ENCODE measurements at regions not wholly inside any gene's neighbourhood (a gene's known extent, or its start where the extent isn't known, plus 50 kb on each side); places are given as distances from the start of the nearest gene placed in this dataset.
"Not testable (repeated sequence)": the region's sequence is repeated elsewhere in the genome, so short reads cannot be mapped to it uniquely, and the experiment has no call there.

DNA sequence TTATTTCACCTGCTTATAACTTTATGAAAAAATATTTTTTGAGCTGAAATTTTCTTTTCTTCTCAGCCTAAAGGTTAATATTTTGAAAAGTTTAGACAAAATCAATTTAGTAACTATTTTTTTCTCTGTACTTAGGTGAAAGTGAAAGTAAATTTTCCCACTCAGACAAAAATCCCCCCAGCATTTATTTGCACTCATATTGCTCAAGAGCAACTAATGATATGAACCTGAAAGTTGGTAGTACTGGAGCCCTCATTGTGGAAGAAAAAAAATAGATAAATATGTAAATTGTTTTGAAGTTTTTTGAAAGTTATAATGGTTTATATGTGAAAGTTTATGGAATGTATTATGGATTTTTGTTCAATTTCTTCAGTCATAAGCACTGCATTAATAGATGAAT, 1005.9 kb upstream of the ATXN7L3B start:
- H3K4me1 ChIP-seq (ENCODE audit: insufficient read depth, low read length) = 0 out of 2 replicates have a peak, but pooled peaks cover 6% of the 10 kb centered on the region
- H3K9me3 ChIP-seq (ENCODE audit: control insufficient read depth, insufficient read depth, low read length) = no peaks in the 10 kb centered on the region
- H3K9ac ChIP-seq (ENCODE audit: low read depth, low read length) = no peak overlapping the region
- H3K36me3 ChIP-seq (ENCODE audit: insufficient read depth, low read length) = no peaks in the 10 kb centered on the region

- no peaks in the 10 kb centered on the region for H3K4me1 ChIP-seq (ENCODE audit: insufficient read depth, low read length)
- H3K36me3 ChIP-seq (ENCODE audit: insufficient read depth, low read length) = no peaks in the 10 kb centered on the region
- no peaks in the 10 kb centered on the region for H3K9me3 ChIP-seq (ENCODE audit: control insufficient read depth, insufficient read depth, low read length)
- H3K9ac ChIP-seq (ENCODE audit: low read depth, low read length) = no peak overlapping the region
Measured at GRCh38 chr12:73547421-73547820, 990.2 kb upstream of the ATXN7L3B start.

DNA sequence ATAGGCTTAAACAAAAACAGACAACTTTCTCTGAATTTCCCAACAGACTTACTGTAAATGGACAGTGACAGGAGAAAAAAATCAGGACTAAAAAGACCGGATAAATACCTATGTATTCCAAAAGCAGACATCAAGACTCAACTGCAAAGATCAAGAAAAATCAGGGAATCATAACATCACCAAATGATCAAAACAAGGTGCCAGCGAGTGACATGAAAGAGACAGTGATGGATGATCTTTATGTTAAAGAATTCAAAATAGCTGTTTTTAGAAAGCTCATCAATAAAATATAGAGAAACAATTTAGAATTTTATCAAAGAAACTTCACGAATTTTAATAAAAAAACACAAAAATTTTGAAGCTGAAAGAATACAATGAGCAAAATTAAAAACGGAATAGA, 952.5 kb upstream of the ATXN7L3B start:
- no peaks in the 10 kb centered on the region for H3K9me3 ChIP-seq (ENCODE audit: control insufficient read depth, insufficient read depth, low read length)
- no peak overlapping the region for H3K9ac ChIP-seq (ENCODE audit: low read depth, low read length)
- no peaks in the 10 kb centered on the region for H3K4me1 ChIP-seq (ENCODE audit: insufficient read depth, low read length)
- no peaks in the 10 kb centered on the region for H3K36me3 ChIP-seq (ENCODE audit: insufficient read depth, low read length)

DNA sequence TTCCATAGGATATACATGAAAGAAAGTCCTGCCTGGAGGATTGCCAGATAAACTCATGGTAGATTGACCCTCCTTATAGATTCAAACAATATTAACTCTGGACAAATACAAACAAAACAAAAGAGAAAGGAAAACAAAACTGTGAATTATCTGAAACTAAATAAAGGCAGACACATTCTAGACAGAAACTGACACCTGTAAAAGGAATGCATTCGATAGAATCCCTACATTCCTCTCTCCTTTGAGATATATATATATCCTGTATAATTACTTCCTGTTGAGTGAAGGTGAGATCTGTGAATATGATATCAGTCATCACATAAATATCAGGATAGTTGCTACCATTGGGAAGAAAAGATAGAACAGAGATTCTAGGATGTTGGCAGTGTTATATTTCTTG, 948.4 kb upstream of the ATXN7L3B start:
- Histone ChIP-seq H3K36me3 (ENCODE audit: insufficient read depth, low read length) (no peaks in the 10 kb centered on the region), H3K4me1 (ENCODE audit: insufficient read depth, low read length) (no peaks in the 10 kb centered on the region), H3K9me3 (ENCODE audit: control insufficient read depth, insufficient read depth, low read length) (no peaks in the 10 kb centered on the region), H3K9ac (ENCODE audit: low read depth, low read length) (no peak overlapping the region)

DNA sequence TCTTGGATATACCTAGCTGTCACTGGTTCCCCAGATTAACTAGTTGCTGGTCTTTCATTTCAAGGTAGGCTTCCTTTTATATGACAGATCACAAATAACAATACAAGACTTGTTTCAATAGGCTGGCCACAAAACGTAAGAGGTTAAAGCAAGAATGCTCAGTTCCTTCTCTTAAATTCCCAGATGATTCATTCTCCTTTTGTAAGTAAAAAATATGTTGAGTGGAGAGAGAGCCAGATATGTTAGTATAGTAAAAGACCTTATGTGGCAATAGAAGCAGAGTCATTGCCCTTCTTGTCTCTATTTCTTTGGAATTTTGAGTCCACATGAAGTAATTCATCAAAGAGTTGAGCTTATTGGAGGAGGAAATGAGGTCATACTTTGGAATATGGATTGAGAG, 939.0 kb upstream of the ATXN7L3B start:
- no peaks in the 10 kb centered on the region for H3K9me3 ChIP-seq (ENCODE audit: control insufficient read depth, insufficient read depth, low read length)
- no peak overlapping the region for H3K9ac ChIP-seq (ENCODE audit: low read depth, low read length)
- H3K36me3 ChIP-seq (ENCODE audit: insufficient read depth, low read length) = no peaks in the 10 kb centered on the region
- peaks cover 23% of the 10 kb centered on the region; the same call in 1 of the 2 replicates for H3K4me1 ChIP-seq (ENCODE audit: insufficient read depth, low read length)

DNA sequence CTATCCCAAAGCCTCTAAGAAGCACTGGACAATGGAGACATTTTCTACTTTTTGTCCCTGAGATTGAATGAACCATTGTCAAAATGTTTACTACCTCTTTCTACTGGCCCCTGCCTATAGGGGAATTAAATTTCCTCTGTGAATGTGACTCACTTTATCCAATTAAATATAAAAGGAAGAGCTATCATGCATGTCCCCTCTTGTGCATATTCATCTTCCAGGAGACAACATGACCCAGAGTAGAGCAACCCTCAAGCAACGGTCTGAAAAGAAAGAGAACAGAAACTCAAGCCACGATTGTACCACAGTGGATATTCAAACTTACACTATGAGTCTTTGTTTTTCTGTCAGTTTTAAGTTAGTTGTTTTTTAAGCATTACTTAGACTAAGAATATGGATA, 938.4 kb upstream of the ATXN7L3B start:
- no peaks in the 10 kb centered on the region for H3K9me3 ChIP-seq (ENCODE audit: control insufficient read depth, insufficient read depth, low read length)
- H3K4me1 ChIP-seq (ENCODE audit: insufficient read depth, low read length) = peaks cover 23% of the 10 kb centered on the region; the same call in 1 of the 2 replicates
- no peak overlapping the region for H3K9ac ChIP-seq (ENCODE audit: low read depth, low read length)
- H3K36me3 ChIP-seq (ENCODE audit: insufficient read depth, low read length) = no peaks in the 10 kb centered on the region

DNA sequence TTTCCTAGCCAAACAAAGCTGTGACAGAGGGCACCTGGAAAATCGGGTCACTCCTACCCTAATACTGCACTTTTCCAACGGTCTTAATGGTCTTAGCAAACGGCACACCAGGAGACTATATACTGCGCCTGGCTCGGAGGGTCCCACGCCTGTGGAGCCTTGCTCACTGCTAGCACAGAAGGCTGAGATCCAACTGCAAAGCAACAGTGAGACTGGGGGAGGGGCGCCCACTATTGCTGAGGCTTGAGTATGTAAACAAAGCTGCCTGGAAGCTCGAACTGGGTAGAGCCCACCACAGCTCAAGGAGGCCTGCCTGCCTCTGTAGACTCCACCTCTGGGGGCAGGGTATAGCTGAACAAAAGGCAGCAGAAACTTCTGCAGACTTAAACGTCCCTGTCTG, 931.7 kb upstream of the ATXN7L3B start:
- not testable (repeated sequence) for H3K36me3 ChIP-seq (ENCODE audit: insufficient read depth, low read length); H3K9me3 ChIP-seq (ENCODE audit: control insufficient read depth, insufficient read depth, low read length); H3K9ac ChIP-seq (ENCODE audit: low read depth, low read length); H3K4me1 ChIP-seq (ENCODE audit: insufficient read depth, low read length)

- H3K9ac ChIP-seq (ENCODE audit: low read depth, low read length) = no peak overlapping the region
Measured at GRCh38 chr12:73612551-73612950, 925.1 kb upstream of the ATXN7L3B start.

DNA sequence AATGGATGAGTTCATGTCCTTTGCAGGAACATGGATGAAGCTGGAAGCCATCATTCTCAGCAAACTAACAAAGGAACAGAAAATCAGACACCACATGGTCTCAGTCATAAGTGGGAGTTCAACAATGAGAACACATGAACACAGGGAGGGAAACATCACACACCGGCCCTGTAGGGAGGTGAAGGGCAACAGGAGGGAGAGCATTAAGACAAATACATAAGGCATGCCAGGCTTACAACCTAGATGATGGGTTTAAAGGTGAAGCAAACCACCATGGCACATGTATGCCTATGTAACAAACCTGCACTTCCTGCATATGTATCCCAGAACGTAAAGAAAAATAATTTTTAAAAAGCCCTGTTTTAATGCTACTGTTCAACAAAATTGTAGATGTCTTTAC, 914.2 kb upstream of the ATXN7L3B start:
- no peak overlapping the region for H3K9ac ChIP-seq (ENCODE audit: low read depth, low read length)
- H3K4me1 ChIP-seq (ENCODE audit: insufficient read depth, low read length) = no peaks in the 10 kb centered on the region
- H3K36me3 ChIP-seq (ENCODE audit: insufficient read depth, low read length) = no peaks in the 10 kb centered on the region
- H3K9me3 ChIP-seq (ENCODE audit: control insufficient read depth, insufficient read depth, low read length) = no peaks in the 10 kb centered on the region

More at GRCh38 chr12:73612551-73612950, 925.1 kb upstream of the ATXN7L3B start:
- Histone ChIP-seq H3K36me3 (ENCODE audit: insufficient read depth, low read length) (no peaks in the 10 kb centered on the region), H3K4me1 (ENCODE audit: insufficient read depth, low read length) (no peaks in the 10 kb centered on the region), H3K9me3 (ENCODE audit: control insufficient read depth, insufficient read depth, low read length) (no peaks in the 10 kb centered on the region)

DNA sequence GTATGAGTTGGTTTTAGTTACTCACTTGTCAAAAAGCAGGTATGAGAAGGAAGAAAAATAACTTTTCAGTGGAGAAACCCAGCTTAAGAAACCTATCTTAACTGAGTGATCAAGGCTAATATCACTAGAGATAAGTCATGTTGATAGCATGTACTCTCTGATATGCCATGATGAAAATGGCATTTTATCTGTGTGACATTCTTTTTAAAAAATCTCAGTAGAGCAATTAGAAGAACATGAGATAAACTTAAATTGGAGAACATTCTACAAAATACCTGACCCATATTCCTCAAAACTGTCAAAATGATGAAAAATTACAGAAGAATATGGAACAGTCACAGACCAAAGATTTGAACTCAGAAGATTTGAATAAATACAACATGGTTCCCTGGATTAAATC, 912.4 kb upstream of the ATXN7L3B start:
- H3K4me1 ChIP-seq (ENCODE audit: insufficient read depth, low read length) = peaks cover 10% of the 10 kb centered on the region; the same call in 1 of the 2 replicates
- H3K9ac ChIP-seq (ENCODE audit: low read depth, low read length) = no peak overlapping the region
- no peaks in the 10 kb centered on the region for H3K9me3 ChIP-seq (ENCODE audit: control insufficient read depth, insufficient read depth, low read length)
- no peaks in the 10 kb centered on the region for H3K36me3 ChIP-seq (ENCODE audit: insufficient read depth, low read length)

DNA sequence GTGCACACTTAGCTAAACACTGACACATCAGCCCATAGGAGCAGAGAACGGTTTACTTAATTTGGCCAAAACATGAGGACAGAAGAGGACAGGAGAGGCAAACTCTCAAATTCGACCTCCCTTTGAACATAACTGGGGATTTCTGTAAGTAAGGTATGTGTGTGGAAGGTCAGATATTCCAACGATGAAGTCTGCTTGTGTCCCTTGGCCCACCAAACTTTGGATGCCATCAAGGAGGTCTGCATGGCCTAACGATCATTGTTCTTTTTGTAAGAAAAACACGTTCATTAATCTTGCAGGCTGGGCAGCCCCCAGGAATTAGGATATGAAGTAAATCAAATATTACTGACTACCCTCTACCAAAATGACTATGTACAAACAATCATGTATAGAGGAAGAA, 908.5 kb upstream of the ATXN7L3B start:
- H3K9me3 ChIP-seq (ENCODE audit: control insufficient read depth, insufficient read depth, low read length) = no peaks in the 10 kb centered on the region
- H3K4me1 ChIP-seq (ENCODE audit: insufficient read depth, low read length) = peaks cover 17% of the 10 kb centered on the region; the same call in 1 of the 2 replicates
- H3K36me3 ChIP-seq (ENCODE audit: insufficient read depth, low read length) = no peaks in the 10 kb centered on the region
- no peak overlapping the region for H3K9ac ChIP-seq (ENCODE audit: low read depth, low read length)

GRCh38 chr12:73629893-73630831, 907.5 kb upstream of the ATXN7L3B start:
- H3K9me3 ChIP-seq (ENCODE audit: control insufficient read depth, insufficient read depth, low read length) = no peaks in the 10 kb centered on the region
- no peak overlapping the region for H3K9ac ChIP-seq (ENCODE audit: low read depth, low read length)
- peaks cover 17% of the 10 kb centered on the region; the same call in 1 of the 2 replicates for H3K4me1 ChIP-seq (ENCODE audit: insufficient read depth, low read length)
- no peaks in the 10 kb centered on the region for H3K36me3 ChIP-seq (ENCODE audit: insufficient read depth, low read length)

DNA sequence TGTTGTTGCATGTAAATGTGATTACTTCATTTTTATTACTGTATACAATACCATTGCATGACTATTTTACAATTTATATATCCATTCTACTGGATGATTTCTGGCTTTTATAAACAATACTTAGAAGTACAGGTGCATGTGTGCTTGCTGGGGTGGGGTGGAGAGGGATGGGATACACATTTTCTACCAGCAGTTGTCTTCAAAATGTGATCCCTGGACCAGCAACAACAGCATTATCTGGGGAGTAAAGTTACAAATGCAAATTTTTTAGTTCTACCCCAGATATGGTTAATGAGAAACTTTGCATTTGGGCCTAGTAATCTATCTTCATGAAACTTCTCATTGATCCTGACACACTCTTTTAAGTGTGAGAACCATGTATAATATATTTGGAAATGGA, 905.4 kb upstream of the ATXN7L3B start:
- no peaks in the 10 kb centered on the region for H3K36me3 ChIP-seq (ENCODE audit: insufficient read depth, low read length)
- H3K4me1 ChIP-seq (ENCODE audit: insufficient read depth, low read length) = peaks cover 17% of the 10 kb centered on the region; the same call in 1 of the 2 replicates
- no peak overlapping the region for H3K9ac ChIP-seq (ENCODE audit: low read depth, low read length)
- no peaks in the 10 kb centered on the region for H3K9me3 ChIP-seq (ENCODE audit: control insufficient read depth, insufficient read depth, low read length)

GRCh38 chr12:73632661-73633060, 905.0 kb upstream of the ATXN7L3B start:
- H3K4me1 ChIP-seq (ENCODE audit: insufficient read depth, low read length) = peaks cover 17% of the 10 kb centered on the region; the same call in 1 of the 2 replicates
- no peaks in the 10 kb centered on the region for H3K9me3 ChIP-seq (ENCODE audit: control insufficient read depth, insufficient read depth, low read length)
- H3K36me3 ChIP-seq (ENCODE audit: insufficient read depth, low read length) = no peaks in the 10 kb centered on the region
- no peak overlapping the region for H3K9ac ChIP-seq (ENCODE audit: low read depth, low read length)

DNA sequence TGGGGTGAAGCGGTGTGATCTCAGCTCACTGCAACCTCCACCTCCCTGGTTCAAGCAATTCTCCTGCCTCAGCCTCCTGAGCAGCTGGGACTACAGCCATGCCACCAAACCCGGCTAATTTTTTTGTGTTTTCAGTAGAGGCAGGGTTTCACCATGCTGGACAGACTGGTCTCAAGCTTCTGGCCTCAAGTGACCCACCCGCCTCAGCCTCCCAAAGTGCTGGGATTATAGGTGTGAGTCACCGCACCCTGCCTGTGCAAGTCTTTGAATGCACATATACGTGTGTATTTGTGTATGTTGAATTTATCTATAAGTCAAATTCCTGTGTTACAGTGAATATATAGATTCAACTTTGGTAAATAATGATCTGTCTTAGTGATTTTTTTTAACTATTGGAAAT, 898.2 kb upstream of the ATXN7L3B start:
- H3K9me3 ChIP-seq (ENCODE audit: control insufficient read depth, insufficient read depth, low read length); H3K9ac ChIP-seq (ENCODE audit: low read depth, low read length); H3K4me1 ChIP-seq (ENCODE audit: insufficient read depth, low read length); H3K36me3 ChIP-seq (ENCODE audit: insufficient read depth, low read length): not testable (repeated sequence)

Data from ES-I3 (cell line).